Naive thymus-derived CD8-positive, alpha-beta T cell (primary cell): ENCODE measurements at regions not wholly inside any gene's neighbourhood (a gene's known extent, or its start where the extent isn't known, plus 50 kb on each side); places are given as distances from the start of the nearest gene placed in this dataset.

ENCODE experiments used
- ATAC-seq, 2 donors: fragments of 150-1000 bp; cut with Tn5 transposase in 1 of 2; sonication (Bioruptor Pico), chemical (Tn5 transposase) in 1 of 2; 1 replicate in 1 of 2; 2 replicates in 1 of 2; pipeline ENCODE4 v1.10.0; 2021; ENCODE audit warnings: mild to moderate bottlenecking in 2 of 2, moderate library complexity in 2 of 2
- POLR2A ChIA-PET: fragments of 350-600 bp; sonication (Branson Sonifier 250); formaldehyde crosslinking; loops from one replicate; lab custom pipeline; 2021; ENCODE audit warnings: antibody characterized with exemption; lab: Charles Lee
- DNase-seq, 10 donors: peaks; one replicate each; pipeline versions ENCODE4 v3.0.0 to v3.0.0-alpha.2; 2020 to 2022
- H3K27ac Mint-ChIP-seq, 10 donors: one replicate each; pipeline ENCODE4 v1.8.0; 2020 to 2022; ENCODE audit warnings: mild to moderate bottlenecking in 10 of 10, mixed read lengths in 10 of 10, moderate library complexity in 4 of 10, inconsistent platforms in 1 of 10
- H3K27me3 Mint-ChIP-seq, 5 donors: one replicate each; pipeline ENCODE4 v1.8.0; 2021 to 2022; ENCODE audit warnings: mixed read lengths in 5 of 5
- H3K36me3 Mint-ChIP-seq, 3 donors: one replicate each; pipeline ENCODE4 v1.8.0; 2020 to 2022; ENCODE audit warnings: mixed read lengths in 3 of 3, mild to moderate bottlenecking in 2 of 3, inconsistent platforms in 1 of 3
- H3K4me1 Mint-ChIP-seq, 4 donors: one replicate each; pipeline ENCODE4 v1.8.0; 2021 to 2022; ENCODE audit warnings: mixed read lengths in 4 of 4
- H3K4me3 Mint-ChIP-seq, 10 donors: one replicate each; pipeline ENCODE4 v1.8.0; 2020 to 2022; ENCODE audit warnings: mild to moderate bottlenecking in 10 of 10, mixed read lengths in 10 of 10, moderate library complexity in 6 of 10, inconsistent platforms in 1 of 10
- H3K9me3 Mint-ChIP-seq, 9 donors: one replicate each; pipeline ENCODE4 v1.8.0; 2020 to 2022; ENCODE audit warnings: mixed read lengths in 9 of 9, mild to moderate bottlenecking in 3 of 9, inconsistent platforms in 1 of 9, moderate library complexity in 1 of 9

DNA sequence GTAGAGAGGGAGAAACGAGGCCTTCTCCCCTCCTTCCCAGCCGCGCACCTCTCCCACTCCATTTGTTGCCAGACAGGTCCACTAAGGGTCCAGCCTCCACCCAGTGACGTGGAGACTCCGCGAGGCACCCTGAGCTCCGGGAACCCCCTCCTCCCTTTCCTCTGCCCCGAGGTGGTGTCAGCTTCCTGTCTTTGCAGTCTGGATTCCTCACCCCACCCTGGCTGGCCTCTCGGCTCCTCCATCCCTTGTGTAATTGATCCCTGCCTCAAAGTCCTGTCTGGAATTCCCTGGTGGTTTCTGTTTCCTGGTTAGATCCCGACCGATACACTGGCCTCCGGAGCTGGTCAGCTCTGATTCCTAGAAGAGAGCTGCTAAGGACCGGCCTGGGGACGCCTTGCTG lies 105.9 kb upstream of the SCOC start:
- peaks cover 0 to 5% (median 0%) of the 10 kb centered on the region in 5 donors for H3K27me3 Mint-ChIP-seq
- H3K36me3 Mint-ChIP-seq: no peaks in the 10 kb centered on the region
- peaks cover 0 to 3% (median 0%) of the 10 kb centered on the region in 4 donors for H3K4me1 Mint-ChIP-seq
- no peak overlapping the region for H3K27ac Mint-ChIP-seq
- DNase-seq: no peak
- POLR2A ChIA-PET: no interaction called here
- H3K9me3 Mint-ChIP-seq: no peaks in the 10 kb centered on the region
- ATAC-seq: no peak
- no peak overlapping the region for H3K4me3 Mint-ChIP-seq

DNA sequence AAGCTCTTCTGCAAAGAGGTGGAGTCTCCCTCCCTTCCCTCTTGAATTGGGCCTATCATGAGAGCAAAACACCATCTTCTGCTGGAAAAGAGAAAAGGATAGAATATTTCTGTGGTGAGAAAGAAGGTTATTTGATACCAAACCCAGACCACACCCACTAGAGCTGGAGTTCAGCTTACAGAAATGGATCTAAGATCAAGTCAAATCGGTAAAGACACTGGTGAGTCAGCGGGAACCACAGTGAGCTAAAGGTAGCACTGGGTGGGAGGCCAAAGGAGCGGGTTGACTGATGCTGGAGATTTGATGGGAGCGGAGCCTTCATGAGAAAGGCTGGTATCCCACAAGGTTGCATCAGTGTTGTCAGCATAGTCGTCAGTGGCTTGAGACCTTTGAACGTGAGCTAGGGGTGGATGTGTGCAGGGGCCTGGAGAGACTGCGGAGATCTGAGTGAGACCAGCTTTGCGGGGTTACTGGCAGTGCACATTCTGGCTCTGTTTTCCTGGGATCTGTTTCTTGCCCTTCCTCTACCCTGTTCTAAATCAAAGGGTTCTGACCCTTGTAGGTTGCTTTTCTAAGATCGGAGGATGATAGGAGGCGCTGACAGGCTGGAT lies 106.4 kb upstream of the SCOC start:
- peaks cover 0 to 3% (median 0%) of the 10 kb centered on the region in 4 donors for H3K4me1 Mint-ChIP-seq

DNA sequence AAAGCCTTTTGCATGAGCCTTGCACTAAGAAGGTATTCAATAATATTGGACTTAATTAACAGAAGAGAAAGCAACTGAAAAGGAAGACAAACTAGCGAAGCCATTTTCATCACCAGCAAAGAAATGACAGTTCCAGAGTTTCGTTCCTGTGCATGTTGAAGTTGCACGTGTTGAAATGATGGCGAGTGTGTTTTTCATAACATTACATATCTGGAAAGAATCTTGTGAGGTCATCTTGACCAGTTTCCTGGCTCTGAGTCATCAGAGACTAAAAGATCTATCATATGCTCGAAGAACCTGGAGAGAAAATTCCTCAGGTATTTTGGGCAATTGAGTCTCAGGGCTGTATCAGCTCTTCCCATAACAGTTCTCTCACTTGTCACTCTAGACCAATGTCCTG lies 106.2 kb upstream of the MAML3 start:
- no peaks in the 10 kb centered on the region for H3K4me1 Mint-ChIP-seq
- peaks cover 4 to 19% (median 6%) of the 10 kb centered on the region in 5 donors for H3K27me3 Mint-ChIP-seq
- POLR2A ChIA-PET: no interaction called here
- ATAC-seq (no peak), DNase-seq (no peak)
- H3K9me3 Mint-ChIP-seq: no peaks in the 10 kb centered on the region
- peak overlapping the region in 1 of 10 donors; percentile 25 for H3K27ac Mint-ChIP-seq
- no peak overlapping the region for H3K4me3 Mint-ChIP-seq
- H3K36me3 Mint-ChIP-seq: no peaks in the 10 kb centered on the region

More for the DNA sequence above, 106.4 kb upstream of the SCOC start:
- no peak for DNase-seq
- Mint-ChIP-seq H3K4me3 (no peak overlapping the region), H3K36me3 (no peaks in the 10 kb centered on the region), H3K9me3 (no peaks in the 10 kb centered on the region), H3K27ac (no peak overlapping the region), H3K27me3 (peaks cover 0 to 4% (median 2%) of the 10 kb centered on the region in 5 donors)
- ATAC-seq: no peak
- POLR2A ChIA-PET: no interaction called here

DNA sequence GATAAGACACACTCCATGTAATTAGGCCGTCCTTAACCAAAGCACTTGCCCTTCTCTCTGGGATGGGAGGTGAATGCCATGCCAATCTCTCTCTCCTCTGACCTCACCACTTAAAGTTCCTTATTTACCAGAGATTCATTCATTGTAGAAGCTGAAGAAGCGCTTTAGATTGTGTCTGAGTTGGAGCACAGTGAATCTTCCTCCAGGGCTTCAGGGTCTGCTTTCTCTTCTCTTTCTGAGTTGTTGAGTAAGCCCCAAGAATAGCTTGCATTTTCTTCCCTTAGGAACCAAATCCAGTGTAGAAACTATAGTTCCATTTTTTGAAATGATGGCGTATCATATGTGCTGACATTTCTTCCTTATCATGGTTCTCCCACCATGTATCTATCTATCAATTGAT lies 104.5 kb upstream of the MAML3 start:
- DNase-seq (no peak), ATAC-seq (no peak)
- Mint-ChIP-seq H3K27ac (no peak overlapping the region), H3K9me3 (no peaks in the 10 kb centered on the region), H3K4me3 (no peak overlapping the region), H3K27me3 (peaks cover 5 to 26% (median 11%) of the 10 kb centered on the region in 5 donors), H3K4me1 (peaks cover 0 to 1% (median under 1%) of the 10 kb centered on the region in 4 donors), H3K36me3 (no peaks in the 10 kb centered on the region)
- POLR2A ChIA-PET: no interaction called here

DNA sequence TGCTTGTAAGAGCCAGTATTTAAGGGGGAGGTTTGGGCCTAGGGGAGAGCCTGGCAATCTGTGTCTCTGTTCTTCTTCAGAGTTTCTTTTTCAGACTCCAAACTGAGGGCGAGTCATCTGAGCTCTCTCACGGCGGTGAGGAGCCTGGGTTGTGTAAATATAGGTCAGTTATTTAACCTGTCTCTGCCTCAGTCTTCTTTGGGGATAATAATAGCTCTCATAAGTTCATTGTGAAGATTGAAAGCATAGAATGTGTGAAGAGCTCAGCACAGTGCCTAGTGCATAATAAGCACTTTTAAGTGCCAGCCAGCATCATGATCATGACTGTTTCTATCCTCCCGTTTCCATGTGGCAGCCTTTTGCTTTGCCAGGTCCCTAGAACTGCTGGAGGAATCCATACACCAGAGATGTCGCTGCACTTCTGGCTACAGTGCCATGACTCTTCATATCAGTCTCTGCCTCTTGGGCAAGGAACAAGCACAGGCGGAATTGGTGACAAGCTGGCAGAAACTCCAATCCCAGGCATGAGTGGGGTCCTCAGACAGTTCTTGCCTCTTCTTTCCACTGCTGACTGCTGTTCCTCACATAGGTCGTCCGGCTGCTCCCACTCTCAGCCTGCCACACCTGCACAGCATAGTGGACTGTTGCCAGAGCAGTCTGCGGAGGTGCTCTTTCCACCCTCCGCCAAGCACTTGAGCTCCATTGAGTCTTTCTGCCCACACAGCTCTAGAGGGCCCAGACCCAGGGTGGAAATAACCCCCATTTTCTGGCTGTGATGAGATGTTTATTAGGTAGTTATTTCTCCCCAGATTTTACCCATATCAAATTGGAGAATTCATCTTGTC lies 103.7 kb upstream of the MAML3 start:
- Mint-ChIP-seq H3K27ac (no peak overlapping the region), H3K4me3 (no peak overlapping the region), H3K4me1 (peaks cover 0 to 4% (median 3%) of the 10 kb centered on the region in 4 donors), H3K27me3 (peaks cover 5 to 28% (median 11%) of the 10 kb centered on the region in 5 donors), H3K36me3 (no peaks in the 10 kb centered on the region), H3K9me3 (no peaks in the 10 kb centered on the region)
- DNase-seq (no peak), ATAC-seq (no peak)
- POLR2A ChIA-PET: no interaction called here

GRCh38 chr4:140256941-140257340 lies 103.0 kb upstream of the MAML3 start:
- Mint-ChIP-seq H3K9me3 (no peaks in the 10 kb centered on the region), H3K36me3 (no peaks in the 10 kb centered on the region), H3K4me3 (no peak overlapping the region), H3K27ac (no peak overlapping the region), H3K27me3 (peaks cover 3 to 28% (median 11%) of the 10 kb centered on the region in 5 donors), H3K4me1 (peaks cover 4 to 8% (median 6%) of the 10 kb centered on the region in 4 donors)
- ATAC-seq (no peak), DNase-seq (no peak)
- POLR2A ChIA-PET: no interaction called here

DNA sequence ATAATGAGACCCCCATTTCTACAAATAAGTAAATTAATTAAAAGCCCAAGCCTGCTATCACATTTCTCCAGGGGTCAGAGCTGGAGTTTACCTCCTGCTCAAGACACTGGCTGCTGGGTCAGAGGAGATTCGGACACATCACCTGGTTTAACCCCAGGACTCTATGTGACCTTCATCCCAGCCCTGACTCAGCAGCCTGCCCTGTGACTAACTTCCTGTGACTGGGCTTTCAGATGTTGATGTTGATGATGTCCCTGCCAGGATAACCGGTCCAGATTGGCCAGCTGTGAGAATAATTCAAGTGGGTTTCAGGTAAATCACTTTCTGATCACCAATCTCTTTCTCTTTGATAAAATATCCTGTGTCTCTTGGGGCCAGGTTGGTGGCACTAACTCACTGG lies 102.4 kb upstream of the MAML3 start:
- Mint-ChIP-seq H3K27ac (no peak overlapping the region), H3K4me1 (peaks cover 5 to 9% (median 8%) of the 10 kb centered on the region in 4 donors), H3K9me3 (no peaks in the 10 kb centered on the region), H3K4me3 (no peak overlapping the region), H3K36me3 (no peaks in the 10 kb centered on the region), H3K27me3 (peaks cover 3 to 28% (median 11%) of the 10 kb centered on the region in 5 donors)
- no peak for ATAC-seq
- POLR2A ChIA-PET: no interaction called here
- DNase-seq: no peak

DNA sequence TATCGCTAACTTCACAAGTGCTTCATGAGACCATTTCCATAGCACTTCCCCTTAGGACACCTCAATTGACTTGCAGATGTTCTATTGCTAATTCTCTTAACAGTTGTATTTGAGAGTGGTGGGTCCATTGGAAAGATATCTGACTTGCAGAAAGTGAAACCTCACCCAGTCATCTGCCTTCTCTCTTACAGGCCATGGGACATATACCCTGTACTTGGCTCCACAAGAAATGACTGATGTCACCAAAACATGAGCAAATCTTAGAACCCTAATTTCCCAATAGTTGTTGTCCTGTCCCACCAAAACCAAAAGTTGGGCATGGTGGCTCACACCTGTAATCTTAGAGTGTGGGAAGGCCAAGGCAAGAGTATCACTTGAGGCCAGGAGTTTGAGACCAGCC lies 101.9 kb upstream of the MAML3 start:
- POLR2A ChIA-PET: no interaction called here
- Mint-ChIP-seq H3K9me3 (no peaks in the 10 kb centered on the region), H3K36me3 (no peaks in the 10 kb centered on the region), H3K4me1 (peaks cover 5 to 9% (median 8%) of the 10 kb centered on the region in 4 donors), H3K27me3 (peaks cover 3 to 28% (median 11%) of the 10 kb centered on the region in 5 donors), H3K4me3 (no peak overlapping the region), H3K27ac (no peak overlapping the region)
- ATAC-seq (no peak), DNase-seq (no peak)

- H3K36me3 Mint-ChIP-seq: no peaks in the 10 kb centered on the region
- no peak for ATAC-seq
- POLR2A ChIA-PET: no interaction called here
- H3K4me3 Mint-ChIP-seq: no peak overlapping the region
- no peak overlapping the region for H3K27ac Mint-ChIP-seq
- H3K9me3 Mint-ChIP-seq: no peaks in the 10 kb centered on the region
- H3K4me1 Mint-ChIP-seq: peaks cover 5 to 9% (median 8%) of the 10 kb centered on the region in 4 donors
- DNase-seq: no peak
- peaks cover 3 to 28% (median 11%) of the 10 kb centered on the region in 5 donors for H3K27me3 Mint-ChIP-seq
These were observed 101.5 kb upstream of the MAML3 start for GRCh38 chr4:140255467-140255866.

DNA sequence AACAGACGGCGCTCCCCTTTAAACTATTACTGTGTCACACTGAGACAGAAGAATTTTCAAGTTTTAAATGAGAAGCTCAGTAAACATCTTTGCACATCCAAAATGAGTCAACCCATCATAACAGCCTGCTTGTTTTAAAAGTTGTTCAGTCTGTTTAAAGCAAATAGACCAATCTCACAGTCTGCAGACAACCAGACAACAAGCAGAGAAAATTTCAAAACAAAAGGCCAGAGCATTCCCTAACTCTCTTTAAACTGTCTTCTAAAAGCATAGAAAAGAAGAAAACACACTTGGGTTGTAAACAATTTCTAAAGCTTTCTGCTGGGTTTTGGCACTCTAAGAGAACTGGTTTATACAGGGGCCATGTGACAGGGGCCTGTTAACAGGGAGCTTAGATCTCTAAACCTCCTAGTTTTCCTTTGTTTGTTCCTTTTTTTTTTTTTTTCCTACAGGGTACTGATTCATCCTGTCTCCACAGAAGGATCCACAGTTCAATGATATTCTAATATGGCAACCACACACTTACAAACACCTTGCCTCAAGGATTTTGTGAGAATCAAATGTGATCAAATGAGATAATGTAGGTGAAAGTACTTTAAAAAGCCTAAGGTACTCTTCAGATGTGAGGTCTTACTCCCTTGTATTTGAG lies 100.8 kb upstream of the MAML3 start:
- H3K4me1 Mint-ChIP-seq: peaks cover 5 to 9% (median 8%) of the 10 kb centered on the region in 4 donors
- no peak overlapping the region for H3K4me3 Mint-ChIP-seq
- H3K9me3 Mint-ChIP-seq: no peaks in the 10 kb centered on the region
- DNase-seq (no peak), ATAC-seq (no peak)
- peak overlapping the region in 1 of 10 donors; percentile 50 for H3K27ac Mint-ChIP-seq
- POLR2A ChIA-PET: interaction anchor here (6.2 kb wide), 1 partner anchor 101 kb away, joined by 31 read pairs; the partner anchor contains the start of gene MAML3
- H3K36me3 Mint-ChIP-seq: no peaks in the 10 kb centered on the region
- H3K27me3 Mint-ChIP-seq: peaks cover 3 to 24% (median 11%) of the 10 kb centered on the region in 5 donors

DNA sequence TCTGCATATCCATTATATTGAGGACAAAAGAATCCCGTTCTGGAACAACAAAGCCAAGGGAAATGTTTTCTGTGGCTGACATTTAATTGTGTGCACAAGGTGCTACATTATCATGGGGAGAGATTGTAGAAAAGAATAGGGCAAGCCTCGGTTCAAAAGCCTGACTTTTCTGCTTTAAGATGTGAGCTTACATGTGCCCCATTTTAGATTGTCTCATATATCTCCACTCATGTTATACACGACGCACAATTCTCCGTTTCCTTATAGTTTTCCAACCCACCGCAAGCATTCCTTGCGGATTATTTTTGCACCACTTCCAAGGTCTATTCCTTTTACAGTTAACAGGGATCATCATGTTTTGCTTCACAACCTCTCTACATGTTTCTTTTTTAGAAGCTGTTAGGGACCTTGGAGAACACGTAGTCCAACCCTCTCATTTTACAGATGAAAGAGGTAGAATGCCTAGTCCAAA lies 99.6 kb upstream of the MAML3 start:
- Mint-ChIP-seq H3K4me3 (peak overlapping the region; percentile 49 to 88 (median 80)), H3K27me3 (peaks cover 3 to 14% (median 8%) of the 10 kb centered on the region in 5 donors), H3K27ac (peak overlapping the region in 4 of 10 donors; percentile 10 to 73 (median 54)), H3K4me1 (peaks cover 8 to 13% (median 10%) of the 10 kb centered on the region in 4 donors), H3K9me3 (no peaks in the 10 kb centered on the region), H3K36me3 (no peaks in the 10 kb centered on the region)
- POLR2A ChIA-PET: interaction anchor here (0.8 to 6.2 kb wide), 4 partner anchors 10 to 241 kb away, joined by 3 to 31 read pairs (median 6); partner anchors contain the start of gene MAML3
- ATAC-seq (no peak), DNase-seq (no peak)

DNA sequence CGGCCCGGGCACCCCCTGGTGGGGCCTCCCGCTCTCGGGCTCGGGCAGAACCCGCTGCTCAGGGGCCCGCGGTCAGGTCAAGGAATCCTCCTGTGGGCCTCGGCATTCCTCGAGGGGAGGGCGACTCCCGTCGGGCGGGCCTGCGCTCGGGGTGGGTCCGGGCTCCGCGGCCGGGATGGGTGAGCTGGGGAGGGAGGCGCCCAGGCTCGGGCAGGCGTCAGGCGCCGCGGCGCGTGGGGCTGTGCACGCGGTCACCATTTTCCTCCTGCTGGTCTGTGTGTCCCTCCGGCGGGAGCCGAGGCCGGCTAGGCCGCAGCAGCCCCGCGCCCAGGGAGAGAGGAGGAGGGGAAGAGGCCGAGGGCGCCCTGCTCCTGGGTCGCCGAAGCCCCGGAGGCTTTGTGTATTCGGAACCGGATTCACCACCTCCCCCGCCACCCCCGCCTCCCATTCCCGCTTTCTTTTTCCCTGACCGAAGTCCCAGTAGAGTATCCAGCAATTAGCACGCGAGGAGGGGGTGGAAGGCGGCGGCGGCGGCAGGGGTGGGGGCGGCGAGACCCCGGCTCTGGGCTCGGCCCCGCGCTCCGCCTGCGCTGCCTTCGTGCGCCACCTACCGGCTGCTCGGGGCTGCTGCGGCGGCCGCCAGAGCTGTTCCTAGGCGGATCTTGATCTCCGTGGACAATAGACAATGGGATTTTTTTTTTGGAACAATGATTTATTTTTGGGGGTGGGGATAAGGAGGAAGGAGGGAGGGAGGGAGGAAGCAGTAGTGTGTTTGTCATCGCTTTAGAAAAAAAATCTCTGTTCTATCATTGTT lies 99.0 kb upstream of the MAML3 start:
- no peaks in the 10 kb centered on the region for H3K9me3 Mint-ChIP-seq
- peak overlapping the region in 4 of 10 donors; percentile 10 to 73 (median 54) for H3K27ac Mint-ChIP-seq
- H3K27me3 Mint-ChIP-seq: peaks cover 1 to 10% (median 5%) of the 10 kb centered on the region in 5 donors
- ATAC-seq: peak; percentile 84 to 85
- no peaks in the 10 kb centered on the region for H3K36me3 Mint-ChIP-seq
- POLR2A ChIA-PET: interaction anchor here (0.7 to 6.2 kb wide), 6 partner anchors 10 to 240 kb away, joined by 3 to 31 read pairs (median 3); partner anchors contain the start of gene MAML3
- peak overlapping the region; percentile 49 to 88 (median 80) for H3K4me3 Mint-ChIP-seq
- DNase-seq: peak; percentile 37 to 77 (median 63)
- peaks cover 8 to 13% (median 10%) of the 10 kb centered on the region in 4 donors for H3K4me1 Mint-ChIP-seq
